GM10266 (cell line): ENCODE measurements at regions not wholly inside any gene's neighbourhood (a gene's known extent, or its start where the extent isn't known, plus 50 kb on each side); places are given as distances from the start of the nearest gene placed in this dataset.

Experiments
- DNase-seq: peaks from one replicate; pipeline ENCODE4 v3.0.0; 2012; ENCODE audit errors: extremely low spot score
- CTCF ChIP-seq: IDR thresholded peaks from 2 replicates; pipeline ENCODE4 v1.5.1; 2012; ENCODE audit warnings: mild to moderate bottlenecking, low read depth; ENCODE audit not compliant: control insufficient read depth, insufficient read depth; ENCODE audit errors: missing control alignments

GRCh38 chr14:80354860-80355581, 143.7 kb upstream of the DIO2 start:
- no peak for DNase-seq
- TF ChIP-seq CTCF: no peak

DNA sequence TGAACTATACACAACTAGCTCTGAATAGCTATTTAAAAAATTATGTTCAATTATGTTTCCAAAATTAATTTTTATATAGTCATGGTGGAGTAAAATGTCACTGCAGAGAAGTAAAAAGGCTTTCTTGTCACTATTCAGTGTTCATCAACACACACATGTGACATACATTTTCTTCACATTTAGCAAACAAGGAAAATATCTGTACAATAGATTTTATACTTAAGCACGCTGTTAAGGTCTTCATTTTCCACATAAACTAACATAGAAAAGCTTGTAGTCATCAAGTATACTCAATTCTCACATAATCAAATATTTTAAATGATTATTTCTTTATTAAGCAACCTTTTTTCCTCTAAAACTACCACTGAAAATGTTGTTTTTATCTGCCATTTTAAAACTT, 141.2 kb upstream of the DIO2 start:
- TF ChIP-seq CTCF: no peak
- DNase-seq: no peak

GRCh38 chr14:80350707-80351106, 139.4 kb upstream of the DIO2 start:
- TF ChIP-seq CTCF: no peak
- no peak for DNase-seq

DNA sequence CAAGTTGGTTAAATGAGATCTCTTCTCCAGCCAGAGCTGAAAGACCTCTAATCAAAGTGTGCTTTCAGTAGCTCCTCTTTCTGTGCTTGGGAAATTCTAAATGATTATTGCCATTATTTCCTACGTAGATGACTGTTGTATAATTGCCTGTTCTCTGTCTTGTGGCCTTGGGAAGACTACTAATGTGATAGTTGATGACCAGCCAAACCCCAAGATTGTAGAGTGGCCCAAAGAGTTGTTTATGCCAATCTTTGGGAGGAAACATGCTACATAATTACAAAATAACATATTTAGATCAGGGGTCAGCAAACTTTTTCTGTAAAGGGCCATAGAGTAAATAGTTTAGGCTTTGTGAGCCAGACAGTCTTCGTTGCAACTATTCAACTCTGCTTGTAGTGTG, 135.1 kb upstream of the DIO2 start:
- no peak for TF ChIP-seq CTCF
- DNase-seq: no peak

DNA sequence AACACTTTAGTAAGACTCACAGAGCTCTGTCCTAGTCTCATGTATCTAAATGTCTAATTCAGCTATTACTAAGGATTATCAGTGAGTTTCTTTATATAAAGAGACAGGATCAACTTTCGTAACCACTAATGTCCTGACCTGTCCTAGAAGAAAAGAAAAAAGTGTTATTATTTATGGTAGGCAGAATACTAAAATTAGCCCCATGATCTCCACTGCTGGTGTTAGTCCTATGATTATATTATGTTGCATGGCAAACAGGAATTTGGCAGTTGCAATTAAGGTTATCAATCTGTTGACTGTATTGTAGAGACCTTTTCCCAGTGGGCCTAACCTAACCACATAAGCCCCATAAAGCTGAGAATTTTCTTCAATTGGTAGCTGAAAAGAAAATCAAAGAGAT, 132.9 kb upstream of the DIO2 start:
- no peak for TF ChIP-seq CTCF

DNA sequence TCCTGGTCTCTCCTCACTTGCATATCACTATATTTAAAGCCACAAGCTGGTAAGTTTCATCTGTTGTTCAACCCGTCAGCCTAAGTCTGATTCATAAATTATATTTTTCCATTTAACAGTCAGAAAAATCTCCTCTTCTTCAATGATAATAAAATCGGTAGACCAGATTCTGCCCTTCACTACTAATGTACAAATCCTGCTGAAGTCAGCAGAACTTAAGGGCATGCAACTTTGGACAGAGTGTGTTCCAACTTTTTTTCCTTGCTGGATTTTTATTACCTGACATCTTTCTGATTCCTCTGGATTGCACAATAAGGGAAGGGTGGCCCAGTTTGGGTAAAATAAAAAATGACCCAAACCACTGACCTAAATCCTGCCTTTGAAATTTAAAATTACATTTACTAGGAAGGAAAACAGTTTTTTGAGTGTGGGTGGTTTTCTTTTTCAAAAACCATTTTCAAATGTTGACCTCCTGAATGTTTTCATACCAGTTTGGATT, 125.4 kb upstream of the DIO2 start:
- no peak for TF ChIP-seq CTCF
- no peak for DNase-seq

More for the DNA sequence above, 132.9 kb upstream of the DIO2 start:
- no peak for DNase-seq

GRCh38 chr14:80325688-80326087, 114.4 kb upstream of the DIO2 start:
- DNase-seq: no peak
- no peak for TF ChIP-seq CTCF
